C4-2B (cell line): ENCODE measurements at regions not wholly inside any gene's neighbourhood (a gene's known extent, or its start where the extent isn't known, plus 50 kb on each side); places are given as distances from the start of the nearest gene placed in this dataset.

Experiments
- CTCF ChIP-seq: fragments of 450-650 bp; conservative IDR thresholded peaks from 2 replicates; pipeline ENCODE4 v1.5.1; 2017; ENCODE audit warnings: mild to moderate bottlenecking
- ZFX ChIP-seq: fragments of 450-650 bp; IDR thresholded peaks from 2 replicates; pipeline ENCODE4 v1.6.1; 2017

GRCh38 chr5:30921388-30921787, 272.1 kb upstream of the CDH6 start:
- TF ChIP-seq CTCF (no peak), ZFX (no peak)
